CD4-positive, alpha-beta T cell treated with Interleukin-6 for 4 hours (primary cell): ENCODE measurements at regions not wholly inside any gene's neighbourhood (a gene's known extent, or its start where the extent isn't known, plus 50 kb on each side); places are given as distances from the start of the nearest gene placed in this dataset.
"Not testable (repeated sequence)": the region's sequence is repeated elsewhere in the genome, so short reads cannot be mapped to it uniquely, and the experiment has no call there.

Experiments
- DNase-seq: peaks from one replicate; pipeline ENCODE4 v3.0.0-alpha.2; 2020; ENCODE audit warnings: mixed read lengths

- not testable (repeated sequence) for DNase-seq
Measured at GRCh38 chr1:147061880-147062279, 110.4 kb downstream of the PRKAB2 start.

GRCh38 chr1:147053269-147053668 is 115.1 kb downstream of the NBPF12 start:
- DNase-seq, result no peak

GRCh38 chr1:147052677-147053076 is 114.6 kb downstream of the NBPF12 start:
- no peak for DNase-seq

GRCh38 chr1:147052143-147052542 is 114.0 kb downstream of the NBPF12 start:
- no peak for DNase-seq

- no peak for DNase-seq
Measured at GRCh38 chr1:147051136-147051535, 113.0 kb downstream of the NBPF12 start.

- DNase-seq, result no peak
Measured at GRCh38 chr1:147050654-147051053, 112.5 kb downstream of the NBPF12 start.

GRCh38 chr1:147046863-147047394 is 108.8 kb downstream of the NBPF12 start:
- not testable (repeated sequence) for DNase-seq

GRCh38 chr1:147046189-147046862 is 108.2 kb downstream of the NBPF12 start:
- DNase-seq, result no peak
